ENCODE measurements at regions not wholly inside any gene's neighbourhood (a gene's known extent, or its start where the extent isn't known, plus 50 kb on each side); places are given as distances from the start of the nearest gene placed in this dataset.

DNA sequence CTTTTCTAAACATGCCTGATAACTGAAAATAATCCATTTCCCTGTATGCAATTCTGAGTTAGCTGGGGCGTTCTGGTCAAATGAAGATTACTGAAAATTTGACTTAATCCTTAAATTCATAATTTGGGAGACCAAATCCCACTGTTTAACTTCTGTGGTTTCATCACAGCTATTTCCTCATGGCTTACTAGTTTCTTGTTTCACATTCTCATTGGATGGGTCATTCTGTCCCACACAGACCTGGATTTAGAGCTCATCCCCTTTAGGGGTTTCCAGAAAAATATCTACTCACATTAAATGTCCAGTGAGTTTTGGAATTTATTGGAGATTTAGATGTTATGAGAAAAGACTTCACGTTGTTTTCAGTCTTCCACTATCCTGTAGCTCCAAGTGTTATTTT is 709.3 kb upstream of the KLHL1 start:
- TF ChIP-seq, protein P1, sequence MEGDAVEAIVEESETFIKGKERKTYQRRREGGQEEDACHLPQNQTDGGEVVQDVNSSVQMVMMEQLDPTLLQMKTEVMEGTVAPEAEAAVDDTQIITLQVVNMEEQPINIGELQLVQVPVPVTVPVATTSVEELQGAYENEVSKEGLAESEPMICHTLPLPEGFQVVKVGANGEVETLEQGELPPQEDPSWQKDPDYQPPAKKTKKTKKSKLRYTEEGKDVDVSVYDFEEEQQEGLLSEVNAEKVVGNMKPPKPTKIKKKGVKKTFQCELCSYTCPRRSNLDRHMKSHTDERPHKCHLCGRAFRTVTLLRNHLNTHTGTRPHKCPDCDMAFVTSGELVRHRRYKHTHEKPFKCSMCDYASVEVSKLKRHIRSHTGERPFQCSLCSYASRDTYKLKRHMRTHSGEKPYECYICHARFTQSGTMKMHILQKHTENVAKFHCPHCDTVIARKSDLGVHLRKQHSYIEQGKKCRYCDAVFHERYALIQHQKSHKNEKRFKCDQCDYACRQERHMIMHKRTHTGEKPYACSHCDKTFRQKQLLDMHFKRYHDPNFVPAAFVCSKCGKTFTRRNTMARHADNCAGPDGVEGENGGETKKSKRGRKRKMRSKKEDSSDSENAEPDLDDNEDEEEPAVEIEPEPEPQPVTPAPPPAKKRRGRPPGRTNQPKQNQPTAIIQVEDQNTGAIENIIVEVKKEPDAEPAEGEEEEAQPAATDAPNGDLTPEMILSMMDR (IDR thresholded peaks at IDR 0.05; ENCODE audit: poor library complexity): no peak
- TF ChIP-seq EZH2phosphoT487 (IDR thresholded peaks at IDR 0.05; ENCODE audit: low read depth, severe bottlenecking, unreplicated experiment) (no peak), EZH2 (IDR thresholded peaks at IDR 0.05; ENCODE audit: borderline replicate concordance) (no peak)

Measured in hepatocyte (in vitro differentiated cells).